ENCODE measurements at regions not wholly inside any gene's neighbourhood (a gene's known extent, or its start where the extent isn't known, plus 50 kb on each side); places are given as distances from the start of the nearest gene placed in this dataset.

GRCh38 chr4:174423257-174423944 lies 98.9 kb downstream of the HPGD start:
- Histone ChIP-seq H3K9me3 (ENCODE audit: control insufficient read depth in 2 of 2, low read length in 2 of 2) (no peaks in the 10 kb centered on the region), H3K9ac (ENCODE audit: low read depth in 1 of 2, low read length in 2 of 2) (no peak overlapping the region), H3K4me3 (ENCODE audit: low read length in 2 of 2) (no peak overlapping the region), H3K27me3 (ENCODE audit: control insufficient read depth in 2 of 2, insufficient read depth in 2 of 2, low read length in 2 of 2) (no peaks in the 10 kb centered on the region), H3K27ac (ENCODE audit: low read depth in 2 of 2, low read length in 2 of 2) (no peak overlapping the region), H3K36me3 (ENCODE audit: control insufficient read depth in 2 of 2, insufficient read depth in 2 of 2, low read length in 2 of 2) (no peaks in the 10 kb centered on the region), H3K4me1 (ENCODE audit: control insufficient read depth in 2 of 2, insufficient read depth in 2 of 2, low read length in 2 of 2) (peaks cover 2 to 5% of the 10 kb centered on the region in 2 donors)

GRCh38 chr4:174422893-174423256 lies 99.4 kb downstream of the HPGD start:
- Histone ChIP-seq H3K4me3 (ENCODE audit: low read length in 2 of 2) (no peak overlapping the region), H3K4me1 (ENCODE audit: control insufficient read depth in 2 of 2, insufficient read depth in 2 of 2, low read length in 2 of 2) (peaks cover 2 to 5% of the 10 kb centered on the region in 2 donors), H3K27me3 (ENCODE audit: control insufficient read depth in 2 of 2, insufficient read depth in 2 of 2, low read length in 2 of 2) (no peaks in the 10 kb centered on the region), H3K36me3 (ENCODE audit: control insufficient read depth in 2 of 2, insufficient read depth in 2 of 2, low read length in 2 of 2) (no peaks in the 10 kb centered on the region), H3K27ac (ENCODE audit: low read depth in 2 of 2, low read length in 2 of 2) (no peak overlapping the region), H3K9ac (ENCODE audit: low read depth in 1 of 2, low read length in 2 of 2) (no peak overlapping the region), H3K9me3 (ENCODE audit: control insufficient read depth in 2 of 2, low read length in 2 of 2) (no peaks in the 10 kb centered on the region)

- no peaks in the 10 kb centered on the region for H3K36me3 ChIP-seq (ENCODE audit: control insufficient read depth in 2 of 2, insufficient read depth in 2 of 2, low read length in 2 of 2)
- no peaks in the 10 kb centered on the region for H3K27me3 ChIP-seq (ENCODE audit: control insufficient read depth in 2 of 2, insufficient read depth in 2 of 2, low read length in 2 of 2)
- no peaks in the 10 kb centered on the region for H3K9me3 ChIP-seq (ENCODE audit: control insufficient read depth in 2 of 2, low read length in 2 of 2)
- H3K9ac ChIP-seq (ENCODE audit: low read depth in 1 of 2, low read length in 2 of 2): no peak overlapping the region
- no peak overlapping the region for H3K4me3 ChIP-seq (ENCODE audit: low read length in 2 of 2)
- H3K27ac ChIP-seq (ENCODE audit: low read depth in 2 of 2, low read length in 2 of 2): no peak overlapping the region
- H3K4me1 ChIP-seq (ENCODE audit: control insufficient read depth in 2 of 2, insufficient read depth in 2 of 2, low read length in 2 of 2): peaks cover 2 to 5% of the 10 kb centered on the region in 2 donors
Measured at GRCh38 chr4:174420316-174420715, 102.0 kb downstream of the HPGD start.

GRCh38 chr4:174418640-174419212 lies 103.6 kb downstream of the HPGD start:
- H3K9ac ChIP-seq (ENCODE audit: low read depth in 1 of 2, low read length in 2 of 2): no peak overlapping the region
- no peak overlapping the region for H3K27ac ChIP-seq (ENCODE audit: low read depth in 2 of 2, low read length in 2 of 2)
- H3K4me1 ChIP-seq (ENCODE audit: control insufficient read depth in 2 of 2, insufficient read depth in 2 of 2, low read length in 2 of 2): peaks cover 2 to 5% of the 10 kb centered on the region in 2 donors
- H3K9me3 ChIP-seq (ENCODE audit: control insufficient read depth in 2 of 2, low read length in 2 of 2): no peaks in the 10 kb centered on the region
- no peak overlapping the region for H3K4me3 ChIP-seq (ENCODE audit: low read length in 2 of 2)
- no peaks in the 10 kb centered on the region for H3K27me3 ChIP-seq (ENCODE audit: control insufficient read depth in 2 of 2, insufficient read depth in 2 of 2, low read length in 2 of 2)
- no peaks in the 10 kb centered on the region for H3K36me3 ChIP-seq (ENCODE audit: control insufficient read depth in 2 of 2, insufficient read depth in 2 of 2, low read length in 2 of 2)

- Histone ChIP-seq H3K27ac (ENCODE audit: low read depth in 2 of 2, low read length in 2 of 2) (peak overlapping the region; percentile 38 to 58), H3K4me1 (ENCODE audit: control insufficient read depth in 2 of 2, insufficient read depth in 2 of 2, low read length in 2 of 2) (peaks cover 0 to 5% of the 10 kb centered on the region in 2 donors), H3K4me3 (ENCODE audit: low read length in 2 of 2) (peak overlapping the region in 1 of 2 donors; percentile 13), H3K27me3 (ENCODE audit: control insufficient read depth in 2 of 2, insufficient read depth in 2 of 2, low read length in 2 of 2) (no peaks in the 10 kb centered on the region), H3K9ac (ENCODE audit: low read depth in 1 of 2, low read length in 2 of 2) (no peak overlapping the region), H3K36me3 (ENCODE audit: control insufficient read depth in 2 of 2, insufficient read depth in 2 of 2, low read length in 2 of 2) (no peaks in the 10 kb centered on the region), H3K9me3 (ENCODE audit: control insufficient read depth in 2 of 2, low read length in 2 of 2) (no peaks in the 10 kb centered on the region)
Measured at GRCh38 chr4:174408841-174409552, 113.3 kb downstream of the HPGD start.

DNA sequence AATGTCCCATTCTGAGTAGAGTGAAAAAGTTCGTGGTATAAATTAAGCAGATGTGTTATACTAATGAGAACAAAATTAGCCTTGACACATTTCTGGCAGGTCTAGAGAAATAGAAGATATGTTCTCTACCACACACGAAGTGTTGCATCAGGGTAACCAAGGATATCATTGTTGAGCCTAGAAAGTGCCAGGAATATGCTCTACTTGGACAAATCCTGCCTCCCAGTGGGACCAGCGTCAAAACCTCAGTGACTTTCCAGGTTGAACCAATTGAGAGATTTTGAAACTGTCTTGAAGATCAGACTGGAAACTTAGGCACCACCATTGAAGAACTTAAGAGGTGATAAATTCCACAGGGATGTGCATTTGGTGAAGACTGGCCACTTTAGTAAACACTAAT lies 115.9 kb downstream of the HPGD start:
- Histone ChIP-seq H3K36me3 (ENCODE audit: control insufficient read depth in 2 of 2, insufficient read depth in 2 of 2, low read length in 2 of 2) (no peaks in the 10 kb centered on the region), H3K27ac (ENCODE audit: low read depth in 2 of 2, low read length in 2 of 2) (no peak overlapping the region), H3K9ac (ENCODE audit: low read depth in 1 of 2, low read length in 2 of 2) (no peak overlapping the region), H3K9me3 (ENCODE audit: control insufficient read depth in 2 of 2, low read length in 2 of 2) (no peaks in the 10 kb centered on the region), H3K4me3 (ENCODE audit: low read length in 2 of 2) (no peak overlapping the region), H3K4me1 (ENCODE audit: control insufficient read depth in 2 of 2, insufficient read depth in 2 of 2, low read length in 2 of 2) (peaks cover 0 to 5% of the 10 kb centered on the region in 2 donors), H3K27me3 (ENCODE audit: control insufficient read depth in 2 of 2, insufficient read depth in 2 of 2, low read length in 2 of 2) (no peaks in the 10 kb centered on the region)

GRCh38 chr4:174405923-174406322 lies 116.4 kb downstream of the HPGD start:
- no peaks in the 10 kb centered on the region for H3K36me3 ChIP-seq (ENCODE audit: control insufficient read depth in 2 of 2, insufficient read depth in 2 of 2, low read length in 2 of 2)
- H3K9ac ChIP-seq (ENCODE audit: low read depth in 1 of 2, low read length in 2 of 2): no peak overlapping the region
- no peaks in the 10 kb centered on the region for H3K9me3 ChIP-seq (ENCODE audit: control insufficient read depth in 2 of 2, low read length in 2 of 2)
- peaks cover 0 to 5% of the 10 kb centered on the region in 2 donors for H3K4me1 ChIP-seq (ENCODE audit: control insufficient read depth in 2 of 2, insufficient read depth in 2 of 2, low read length in 2 of 2)
- no peaks in the 10 kb centered on the region for H3K27me3 ChIP-seq (ENCODE audit: control insufficient read depth in 2 of 2, insufficient read depth in 2 of 2, low read length in 2 of 2)
- no peak overlapping the region for H3K27ac ChIP-seq (ENCODE audit: low read depth in 2 of 2, low read length in 2 of 2)
- no peak overlapping the region for H3K4me3 ChIP-seq (ENCODE audit: low read length in 2 of 2)

DNA sequence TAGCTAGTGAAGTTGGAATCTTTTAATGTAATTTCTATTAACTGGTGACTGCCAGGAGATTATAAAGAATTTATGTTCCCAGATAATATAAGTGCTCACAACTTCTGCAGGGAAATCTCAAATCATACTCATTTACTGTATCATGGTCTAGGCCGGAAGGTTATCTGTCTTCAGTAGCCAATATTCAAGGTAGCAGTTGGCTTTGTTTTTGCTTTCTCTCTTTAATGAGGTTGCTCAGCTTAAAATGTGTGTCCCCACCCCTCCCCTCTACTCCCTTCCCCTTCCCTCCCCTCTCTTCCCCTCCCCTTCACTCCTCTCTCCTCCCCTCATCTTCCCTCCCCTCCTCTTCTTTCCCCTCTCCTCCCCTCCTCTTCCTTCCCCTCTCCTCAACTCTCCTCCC lies 117.6 kb downstream of the HPGD start:
- no peaks in the 10 kb centered on the region for H3K9me3 ChIP-seq (ENCODE audit: control insufficient read depth in 2 of 2, low read length in 2 of 2)
- H3K4me3 ChIP-seq (ENCODE audit: low read length in 2 of 2): no peak overlapping the region
- H3K36me3 ChIP-seq (ENCODE audit: control insufficient read depth in 2 of 2, insufficient read depth in 2 of 2, low read length in 2 of 2): no peaks in the 10 kb centered on the region
- no peak overlapping the region for H3K9ac ChIP-seq (ENCODE audit: low read depth in 1 of 2, low read length in 2 of 2)
- H3K27me3 ChIP-seq (ENCODE audit: control insufficient read depth in 2 of 2, insufficient read depth in 2 of 2, low read length in 2 of 2): no peaks in the 10 kb centered on the region
- no peak overlapping the region for H3K27ac ChIP-seq (ENCODE audit: low read depth in 2 of 2, low read length in 2 of 2)
- H3K4me1 ChIP-seq (ENCODE audit: control insufficient read depth in 2 of 2, insufficient read depth in 2 of 2, low read length in 2 of 2): peaks cover 0 to 7% of the 10 kb centered on the region in 2 donors

DNA sequence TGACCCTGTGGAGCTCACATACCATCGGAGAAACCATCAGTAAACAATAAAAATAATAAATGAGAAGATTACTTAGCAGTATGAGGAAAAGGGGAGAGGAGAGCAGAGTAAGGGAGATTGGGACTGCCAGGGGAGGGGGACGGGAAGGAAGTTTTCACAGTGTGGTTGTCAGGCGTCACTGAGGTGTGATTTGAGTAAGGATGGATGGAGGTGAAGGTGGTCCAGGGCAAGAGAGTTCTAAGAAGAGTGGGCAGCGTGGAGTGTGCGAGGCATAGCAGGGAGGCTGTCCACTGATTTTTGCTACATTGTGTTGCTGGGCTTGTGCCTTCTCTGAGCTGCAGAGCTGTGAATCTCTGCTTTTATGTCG lies 119.1 kb downstream of the HPGD start:
- Histone ChIP-seq H3K27ac (ENCODE audit: low read depth in 2 of 2, low read length in 2 of 2) (no peak overlapping the region), H3K4me1 (ENCODE audit: control insufficient read depth in 2 of 2, insufficient read depth in 2 of 2, low read length in 2 of 2) (peaks cover 0 to 2% of the 10 kb centered on the region in 2 donors), H3K9me3 (ENCODE audit: control insufficient read depth in 2 of 2, low read length in 2 of 2) (no peaks in the 10 kb centered on the region), H3K36me3 (ENCODE audit: control insufficient read depth in 2 of 2, insufficient read depth in 2 of 2, low read length in 2 of 2) (no peaks in the 10 kb centered on the region), H3K9ac (ENCODE audit: low read depth in 1 of 2, low read length in 2 of 2) (no peak overlapping the region), H3K4me3 (ENCODE audit: low read length in 2 of 2) (no peak overlapping the region), H3K27me3 (ENCODE audit: control insufficient read depth in 2 of 2, insufficient read depth in 2 of 2, low read length in 2 of 2) (no peaks in the 10 kb centered on the region)

DNA sequence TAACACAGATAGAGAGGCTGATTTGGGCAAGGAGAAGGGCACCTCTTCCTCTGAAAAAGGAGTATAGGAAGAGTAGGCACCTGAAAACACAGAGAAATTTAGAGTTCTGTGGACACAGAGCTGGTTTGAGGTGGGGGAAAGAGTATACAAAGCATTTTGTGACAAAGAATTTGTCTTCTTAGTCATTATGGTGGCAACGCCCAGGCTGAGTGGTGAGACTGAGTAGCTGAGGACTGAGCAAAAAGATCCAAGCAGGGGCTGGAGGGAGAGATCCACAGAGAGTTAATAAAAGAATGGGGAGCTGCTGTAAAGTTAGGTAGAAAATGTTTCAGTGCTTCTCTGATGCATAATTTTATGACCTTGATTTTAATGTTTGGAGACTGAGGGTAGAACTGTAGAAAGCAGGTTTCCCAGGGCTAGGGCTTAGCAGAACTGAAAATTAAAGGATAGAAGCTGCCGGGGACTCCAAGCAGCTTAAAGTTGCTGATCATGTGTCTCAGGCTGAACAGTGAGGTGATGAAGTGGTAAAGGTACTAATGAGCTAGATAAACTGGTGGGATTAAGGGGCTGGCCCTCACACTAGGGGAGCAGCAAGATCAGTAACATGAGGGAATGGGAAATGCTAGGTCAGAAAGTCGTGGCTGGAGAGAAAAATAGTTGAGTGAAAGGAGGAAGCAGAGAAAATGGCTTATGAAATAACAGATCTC lies 118.9 kb downstream of the CEP44 start:
- no peaks in the 10 kb centered on the region for H3K27me3 ChIP-seq (ENCODE audit: control insufficient read depth in 2 of 2, insufficient read depth in 2 of 2, low read length in 2 of 2)
- H3K9me3 ChIP-seq (ENCODE audit: control insufficient read depth in 2 of 2, low read length in 2 of 2): no peaks in the 10 kb centered on the region
- no peak overlapping the region for H3K27ac ChIP-seq (ENCODE audit: low read depth in 2 of 2, low read length in 2 of 2)
- H3K4me1 ChIP-seq (ENCODE audit: control insufficient read depth in 2 of 2, insufficient read depth in 2 of 2, low read length in 2 of 2): peaks cover 0 to 2% of the 10 kb centered on the region in 2 donors
- no peaks in the 10 kb centered on the region for H3K36me3 ChIP-seq (ENCODE audit: control insufficient read depth in 2 of 2, insufficient read depth in 2 of 2, low read length in 2 of 2)
- no peak overlapping the region for H3K9ac ChIP-seq (ENCODE audit: low read depth in 1 of 2, low read length in 2 of 2)
- H3K4me3 ChIP-seq (ENCODE audit: low read length in 2 of 2): no peak overlapping the region

Measured in mucosa of rectum (tissue), 2 donors.